ENCODE measurements at regions not wholly inside any gene's neighbourhood (a gene's known extent, or its start where the extent isn't known, plus 50 kb on each side); places are given as distances from the start of the nearest gene placed in this dataset.

DNA sequence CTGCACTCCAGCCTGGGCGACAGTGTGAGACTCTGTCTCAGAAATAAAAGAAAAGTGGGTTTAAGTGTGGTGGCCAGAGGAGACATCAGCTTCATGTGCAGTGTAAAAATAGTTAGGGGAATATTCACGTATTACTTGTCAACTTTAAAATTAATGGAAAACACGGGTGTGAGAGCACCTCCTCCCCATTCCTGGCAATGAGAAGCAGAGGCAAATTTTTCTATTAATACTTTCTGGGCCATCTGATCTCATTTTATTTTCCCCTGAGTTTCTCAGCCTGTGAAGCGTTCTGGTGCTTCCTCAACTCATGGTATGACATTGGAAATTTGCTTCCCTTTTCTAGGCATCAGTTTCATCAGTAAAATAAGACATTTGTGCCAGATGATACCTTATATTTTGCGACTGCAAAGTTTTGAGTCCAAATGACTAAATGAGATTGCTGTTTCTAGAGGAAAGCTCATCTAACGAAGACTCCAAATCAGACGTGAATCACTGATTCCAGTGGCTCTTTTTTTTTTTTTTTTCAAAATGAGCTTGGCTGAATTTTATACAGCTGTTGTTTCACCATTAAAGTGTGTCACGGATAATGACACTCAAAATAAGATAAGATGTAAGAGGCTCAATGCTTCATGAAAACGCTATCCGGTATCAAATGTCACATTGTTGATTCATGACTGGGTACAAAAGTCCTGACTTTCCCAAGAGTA is 104.6 kb downstream of the MSX2 start:
- no peaks in the 10 kb centered on the region for H3K27me3 ChIP-seq
- no peak overlapping the region for H3K4me3 ChIP-seq
- no peaks in the 10 kb centered on the region for H3K4me1 ChIP-seq
- 71 to 78% methylated on average over 10 of the region's 10 CpGs for WGBS, 2 donors
- H3K27ac ChIP-seq, result peak overlapping the region in 2 of 4 donors; percentile 1 to 55
- TF ChIP-seq POLR2AphosphoS5 (IDR thresholded peaks at IDR 0.05) (no peak), POLR2A (IDR thresholded peaks at IDR 0.05) (no peak), EP300 (IDR thresholded peaks at IDR 0.05) (no peak)
- TF ChIP-seq, protein P1, sequence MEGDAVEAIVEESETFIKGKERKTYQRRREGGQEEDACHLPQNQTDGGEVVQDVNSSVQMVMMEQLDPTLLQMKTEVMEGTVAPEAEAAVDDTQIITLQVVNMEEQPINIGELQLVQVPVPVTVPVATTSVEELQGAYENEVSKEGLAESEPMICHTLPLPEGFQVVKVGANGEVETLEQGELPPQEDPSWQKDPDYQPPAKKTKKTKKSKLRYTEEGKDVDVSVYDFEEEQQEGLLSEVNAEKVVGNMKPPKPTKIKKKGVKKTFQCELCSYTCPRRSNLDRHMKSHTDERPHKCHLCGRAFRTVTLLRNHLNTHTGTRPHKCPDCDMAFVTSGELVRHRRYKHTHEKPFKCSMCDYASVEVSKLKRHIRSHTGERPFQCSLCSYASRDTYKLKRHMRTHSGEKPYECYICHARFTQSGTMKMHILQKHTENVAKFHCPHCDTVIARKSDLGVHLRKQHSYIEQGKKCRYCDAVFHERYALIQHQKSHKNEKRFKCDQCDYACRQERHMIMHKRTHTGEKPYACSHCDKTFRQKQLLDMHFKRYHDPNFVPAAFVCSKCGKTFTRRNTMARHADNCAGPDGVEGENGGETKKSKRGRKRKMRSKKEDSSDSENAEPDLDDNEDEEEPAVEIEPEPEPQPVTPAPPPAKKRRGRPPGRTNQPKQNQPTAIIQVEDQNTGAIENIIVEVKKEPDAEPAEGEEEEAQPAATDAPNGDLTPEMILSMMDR (IDR thresholded peaks at IDR 0.05), result no peak
- no peaks in the 10 kb centered on the region for H3K9me3 ChIP-seq
- no peaks in the 10 kb centered on the region for H3K36me3 ChIP-seq
- DNase-seq, result no peak
- intact Hi-C loops (cut with DNase I), result no loop called here

DNA sequence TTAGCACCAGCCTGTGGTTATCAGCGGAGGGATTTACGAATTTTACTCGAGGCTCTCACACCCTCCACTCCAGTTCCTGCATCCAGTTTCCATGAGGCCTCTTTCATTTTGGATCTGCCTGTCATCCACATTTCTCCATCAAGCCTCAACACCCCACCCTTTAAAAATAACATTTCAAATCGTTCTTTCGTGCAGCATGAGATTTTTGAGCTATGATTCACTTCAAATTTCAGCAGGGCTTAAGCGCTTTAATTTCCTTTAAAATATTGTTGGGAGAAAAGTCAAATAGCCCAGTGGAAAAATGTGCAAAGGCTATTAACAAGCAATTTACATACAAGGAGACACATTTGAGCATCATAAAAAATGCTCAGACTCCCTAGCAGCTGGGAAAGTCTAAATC is 103.2 kb downstream of the MSX2 start:
- intact Hi-C loops (cut with DNase I), result no loop called here
- H3K4me1 ChIP-seq, result no peaks in the 10 kb centered on the region
- DNase-seq, result no peak
- no peak overlapping the region for H3K4me3 ChIP-seq
- no peaks in the 10 kb centered on the region for H3K27me3 ChIP-seq
- no peak overlapping the region for H3K27ac ChIP-seq
- H3K36me3 ChIP-seq, result no peaks in the 10 kb centered on the region
- TF ChIP-seq POLR2A (IDR thresholded peaks at IDR 0.05), result no peak
- TF ChIP-seq, protein P1 (IDR thresholded peaks at IDR 0.05), result no peak
- TF ChIP-seq EP300 (IDR thresholded peaks at IDR 0.05), result no peak
- no peak for TF ChIP-seq POLR2AphosphoS5 (IDR thresholded peaks at IDR 0.05)
- WGBS, 2 donors, result 86 to 87% methylated on average over 6 of the region's 6 CpGs
- H3K9me3 ChIP-seq, result no peaks in the 10 kb centered on the region

DNA sequence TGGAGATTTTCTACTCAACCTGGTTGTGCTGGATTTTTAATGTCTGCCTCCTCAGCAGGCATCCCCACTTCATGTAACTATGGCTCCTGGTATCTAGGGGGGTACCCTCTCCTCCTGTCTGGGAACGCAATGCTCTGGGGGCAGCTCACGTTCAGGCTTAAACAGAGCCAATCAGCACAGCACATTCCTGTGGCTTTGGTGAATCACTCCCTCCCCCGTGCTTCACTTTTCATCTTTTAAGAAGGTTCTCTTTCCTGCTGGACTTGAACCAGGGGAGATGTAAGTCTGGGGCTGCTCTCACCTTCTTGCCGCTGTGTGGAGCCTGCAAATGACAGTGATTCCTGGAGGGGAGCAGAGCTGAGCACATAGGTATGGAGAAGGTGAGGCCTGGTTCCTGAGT is 101.2 kb downstream of the MSX2 start:
- Histone ChIP-seq H3K4me1 (no peaks in the 10 kb centered on the region), H3K9me3 (peaks cover 0 to 2% (median 0%) of the 10 kb centered on the region in 4 donors), H3K27ac (no peak overlapping the region), H3K36me3 (no peaks in the 10 kb centered on the region), H3K27me3 (no peaks in the 10 kb centered on the region), H3K4me3 (no peak overlapping the region)
- TF ChIP-seq, protein P1 (IDR thresholded peaks at IDR 0.05), result no peak
- TF ChIP-seq POLR2AphosphoS5 (IDR thresholded peaks at IDR 0.05), result no peak
- no peak for TF ChIP-seq EP300 (IDR thresholded peaks at IDR 0.05)
- no peak for TF ChIP-seq POLR2A (IDR thresholded peaks at IDR 0.05)
- intact Hi-C loops (cut with DNase I), result no loop called here
- WGBS, 2 donors, result 77% methylated on average over 4 of the region's 4 CpGs
- DNase-seq, result no peak

DNA sequence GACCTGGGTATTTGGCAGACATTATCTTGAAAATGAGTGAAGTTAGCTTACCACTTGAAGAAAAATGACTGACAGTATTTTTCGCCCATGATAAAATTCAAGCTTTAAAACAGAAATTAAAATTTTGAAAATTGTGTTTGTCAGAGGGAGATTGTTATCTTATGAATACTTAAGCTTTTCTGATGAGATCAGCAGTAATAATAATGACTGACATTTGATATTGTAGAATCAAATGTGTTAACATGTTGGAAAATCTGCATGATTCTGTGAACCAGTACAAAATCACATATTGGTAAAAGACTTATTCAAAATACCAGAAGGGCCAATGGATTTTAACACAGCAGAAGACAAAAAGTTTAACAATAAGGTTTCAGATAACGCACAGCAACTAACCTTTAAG is 94.0 kb downstream of the MSX2 start:
- H3K36me3 ChIP-seq, result no peaks in the 10 kb centered on the region
- no peaks in the 10 kb centered on the region for H3K4me1 ChIP-seq
- H3K27ac ChIP-seq, result no peak overlapping the region
- 92% methylated on average over 2 of the region's 2 CpGs for WGBS, 2 donors
- no peak for DNase-seq
- no peak overlapping the region for H3K4me3 ChIP-seq
- H3K27me3 ChIP-seq, result no peaks in the 10 kb centered on the region
- no peak for TF ChIP-seq POLR2AphosphoS5 (IDR thresholded peaks at IDR 0.05)
- TF ChIP-seq, protein P1 (IDR thresholded peaks at IDR 0.05), result no peak
- no peak for TF ChIP-seq POLR2A (IDR thresholded peaks at IDR 0.05)
- TF ChIP-seq EP300 (IDR thresholded peaks at IDR 0.05), result no peak
- intact Hi-C loops (cut with DNase I), result no loop called here
- H3K9me3 ChIP-seq, result peaks cover 0 to 2% (median 0%) of the 10 kb centered on the region in 4 donors

DNA sequence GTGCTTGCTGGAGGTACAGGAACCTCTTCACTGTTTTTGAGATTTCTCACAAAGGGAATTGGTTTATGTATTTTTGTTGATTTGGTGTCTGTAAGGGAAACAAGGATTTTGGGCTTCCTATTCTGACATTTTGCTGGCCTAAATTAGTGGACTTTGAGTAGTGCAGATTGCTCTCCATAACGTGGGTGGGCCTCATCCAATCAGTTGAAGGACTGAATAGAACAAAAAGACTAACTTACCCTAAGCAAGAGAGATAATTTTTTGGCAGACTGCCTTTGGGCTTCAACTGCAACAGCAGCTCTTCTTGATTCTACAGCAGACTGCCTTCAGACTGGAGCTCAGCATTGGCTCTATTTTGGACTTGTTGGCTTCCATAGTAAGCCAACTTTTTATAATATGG is 93.2 kb downstream of the MSX2 start:
- TF ChIP-seq POLR2AphosphoS5 (IDR thresholded peaks at IDR 0.05) (no peak), EP300 (IDR thresholded peaks at IDR 0.05) (no peak), POLR2A (IDR thresholded peaks at IDR 0.05) (no peak)
- TF ChIP-seq, protein P1 (IDR thresholded peaks at IDR 0.05), result no peak
- no peak overlapping the region for H3K4me3 ChIP-seq
- peaks cover 0 to 2% (median 0%) of the 10 kb centered on the region in 4 donors for H3K9me3 ChIP-seq
- no peaks in the 10 kb centered on the region for H3K27me3 ChIP-seq
- DNase-seq, result no peak
- no peak overlapping the region for H3K27ac ChIP-seq
- H3K36me3 ChIP-seq, result no peaks in the 10 kb centered on the region
- no peaks in the 10 kb centered on the region for H3K4me1 ChIP-seq
- intact Hi-C loops (cut with DNase I), result no loop called here
- 29 to 60% methylated on average over 1 of the region's 1 CpG for WGBS, 2 donors

Measured in sigmoid colon (tissue), 6 donors.